H1 (cell line): ENCODE measurements at regions not wholly inside any gene's neighbourhood (a gene's known extent, or its start where the extent isn't known, plus 50 kb on each side); places are given as distances from the start of the nearest gene placed in this dataset.

Experiments used
- CTCF ChIA-PET: fragments of 300-600 bp; sonication (Branson Sonifier 250); formaldehyde crosslinking; loops from one replicate; lab custom pipeline; 2021; ENCODE audit not compliant: partially characterized antibody; lab: Charles Lee
- POLR2A ChIA-PET: fragments of 300-600 bp; sonication (Branson Sonifier 250); formaldehyde crosslinking; loops from one replicate; lab custom pipeline; 2021; ENCODE audit warnings: inconsistent platforms; ENCODE audit not compliant: partially characterized antibody; lab: Charles Lee
- DNase-seq, 2 experiments: peaks; one replicate each; pipeline versions ENCODE4 v3.0.0 to v3.0.0-alpha.2; 2010 to 2022; ENCODE audit warnings: low spot score in 2 of 2, low read depth in 1 of 2, mixed read lengths in 1 of 2
- FAIRE-seq: peaks from 2 replicates; lab custom pipeline; 2011; peaks lifted over from hg19 to GRCh38; lab: Jason Lieb, UNC
- H2AFZ ChIP-seq: 2 replicates; pipeline ENCODE4 v1.8.1; 2012; ENCODE audit warnings: low read length, inconsistent platforms
- H2AK5ac ChIP-seq: 2 replicates; pipeline ENCODE4 v1.6.1; 2013; ENCODE audit warnings: low read depth, low read length
- H2BK120ac ChIP-seq: replicated peaks from 2 replicates; pipeline ENCODE3; 2013; ENCODE audit warnings: low read depth, low read length, inconsistent platforms
- H2BK12ac ChIP-seq: 2 replicates; pipeline ENCODE4 v1.6.1; 2013; ENCODE audit warnings: low read depth, low read length
- H2BK15ac ChIP-seq: 2 replicates; pipeline ENCODE4 v1.6.1; 2013; ENCODE audit warnings: low read length
- H2BK20ac ChIP-seq: 2 replicates; pipeline ENCODE4 v1.6.1; 2013; ENCODE audit warnings: low read length
- H2BK5ac ChIP-seq: 2 replicates; pipeline ENCODE4 v1.6.1; 2013; ENCODE audit warnings: low read depth, low read length
- H3K14ac ChIP-seq: 2 replicates; pipeline ENCODE4 v1.6.1; 2013; ENCODE audit warnings: inconsistent platforms; ENCODE audit not compliant: insufficient read length
- H3K18ac ChIP-seq: 2 replicates; pipeline ENCODE4 v1.6.1; 2013; ENCODE audit warnings: low read length; ENCODE audit errors: extremely low read depth
- H3K23ac ChIP-seq: 2 replicates; pipeline ENCODE4 v1.6.1; 2013; ENCODE audit warnings: inconsistent platforms; ENCODE audit not compliant: insufficient read length
- H3K23me2 ChIP-seq: 2 replicates; pipeline ENCODE4 v1.6.1; 2013; ENCODE audit warnings: low read depth, low read length
- H3K27ac ChIP-seq: 2 replicates; pipeline ENCODE4 v1.6.1; 2011; ENCODE audit warnings: low read depth, low read length, inconsistent platforms
- H3K27me3 ChIP-seq, 4 experiments: replicated peaks in 1 of 4; 1 replicate in 1 of 4; 2 replicates in 3 of 4; pipeline versions ENCODE4 v1.6.1 to v1.8.1; 2011 to 2013; ENCODE audit warnings: low read length in 3 of 4, mild to moderate bottlenecking in 3 of 4, inconsistent platforms in 2 of 4, mixed read lengths in 2 of 4, moderate library complexity in 1 of 4; ENCODE audit not compliant: control insufficient read depth in 3 of 4, insufficient read depth in 3 of 4; ENCODE audit errors: extremely low read depth in 1 of 4
- H3K36me3 ChIP-seq, 4 experiments: 2 replicates each; pipeline versions ENCODE4 v1.6.1 to v1.8.1; 2011 to 2013; ENCODE audit warnings: mild to moderate bottlenecking in 4 of 4, low read length in 3 of 4, moderate library complexity in 2 of 4, control low read depth in 1 of 4, inconsistent platforms in 1 of 4; ENCODE audit not compliant: insufficient read depth in 4 of 4, control insufficient read depth in 2 of 4
- H3K4ac ChIP-seq: replicated peaks from 2 replicates; pipeline ENCODE3; 2013; ENCODE audit warnings: low read length, low read depth, mixed read lengths, inconsistent platforms; ENCODE audit not compliant: insufficient read length
- H3K4me1 ChIP-seq, 4 experiments: replicated peaks in 1 of 4; 1 replicate in 1 of 4; 2 replicates in 3 of 4; pipeline versions ENCODE4 v1.6.1 to v1.8.1; 2011 to 2013; ENCODE audit warnings: low read length in 3 of 4, inconsistent platforms in 2 of 4, mixed read lengths in 1 of 4; ENCODE audit not compliant: insufficient read depth in 4 of 4, control insufficient read depth in 3 of 4
- H3K4me2 ChIP-seq, 2 experiments: 2 replicates each; pipeline versions ENCODE4 v1.6.1 to v1.8.1; 2011 to 2013; ENCODE audit warnings: low read depth in 2 of 2, low read length in 2 of 2, control low read depth in 1 of 2, inconsistent platforms in 1 of 2, mild to moderate bottlenecking in 1 of 2; ENCODE audit not compliant: insufficient read depth in 1 of 2
- H3K4me3 ChIP-seq, 4 experiments: fragments of 200-600, 300-600 bp in 1 of 4; sonication (generic), shearing (Covaris generic), sonication (Bioruptor Twin) in 1 of 4; 2 replicates each; pipeline versions ENCODE4 v1.5.1 to v1.8.1; 2011 to 2016; ENCODE audit warnings: low read length in 4 of 4, low read depth in 3 of 4, control low read depth in 2 of 4, inconsistent platforms in 2 of 4, mild to moderate bottlenecking in 2 of 4, mixed read lengths in 1 of 4, moderate library complexity in 1 of 4; ENCODE audit not compliant: insufficient read depth in 2 of 4; ENCODE audit errors: extremely low read depth in 1 of 4
- H3K56ac ChIP-seq: replicated peaks from 2 replicates; pipeline ENCODE3; 2013; ENCODE audit warnings: low read depth, mild to moderate bottlenecking, mixed read lengths, low read length, inconsistent platforms; ENCODE audit not compliant: insufficient read length
- H3K79me1 ChIP-seq: 2 replicates; pipeline ENCODE4 v1.6.1; 2013; ENCODE audit warnings: low read depth, low read length, control low read depth
- H3K79me2 ChIP-seq, 2 experiments: 2 replicates each; pipeline versions ENCODE4 v1.6.1 to v1.8.1; 2012 to 2013; ENCODE audit warnings: low read length in 2 of 2, mild to moderate bottlenecking in 2 of 2, inconsistent platforms in 1 of 2; ENCODE audit not compliant: insufficient read depth in 2 of 2, control insufficient read depth in 1 of 2
- H3K9ac ChIP-seq, 4 experiments: replicated peaks in 1 of 4; 1 replicate in 1 of 4; 2 replicates in 3 of 4; pipeline versions ENCODE4 v1.6.1 to v1.8.1; 2011 to 2013; ENCODE audit warnings: low read depth in 3 of 4, low read length in 3 of 4, control low read depth in 2 of 4, mild to moderate bottlenecking in 2 of 4, moderate library complexity in 2 of 4, inconsistent platforms in 1 of 4; ENCODE audit errors: extremely low read depth in 1 of 4
- H3K9me3 ChIP-seq, 2 experiments: 2 replicates each; pipeline versions ENCODE4 v1.6.1 to v1.8.1; 2012 to 2013; ENCODE audit warnings: mild to moderate bottlenecking in 2 of 2, moderate library complexity in 2 of 2, control low read depth in 1 of 2, inconsistent platforms in 1 of 2, low read depth in 1 of 2, low read length in 1 of 2, mixed read lengths in 1 of 2; ENCODE audit not compliant: insufficient read depth in 2 of 2
- H4K20me1 ChIP-seq, 2 experiments: replicated peaks in 1 of 2; 2 replicates each; pipeline versions ENCODE3 to v1.8.1; 2011 to 2013; ENCODE audit warnings: inconsistent platforms in 2 of 2, low read length in 2 of 2, mild to moderate bottlenecking in 1 of 2; ENCODE audit not compliant: insufficient read depth in 2 of 2, control insufficient read depth in 1 of 2
- H4K5ac ChIP-seq: 2 replicates; pipeline ENCODE4 v1.6.1; 2013; ENCODE audit warnings: low read length, low read depth, mixed read lengths, inconsistent platforms; ENCODE audit not compliant: insufficient read length
- H4K8ac ChIP-seq: 2 replicates; pipeline ENCODE4 v1.8.0; 2013; ENCODE audit warnings: mild to moderate bottlenecking, moderate library complexity, low read length, inconsistent platforms; ENCODE audit not compliant: insufficient read depth; ENCODE audit errors: extremely low read depth
- H4K91ac ChIP-seq: replicated peaks from 2 replicates; pipeline ENCODE3; 2013; ENCODE audit warnings: low read length, mixed read lengths, inconsistent platforms; ENCODE audit not compliant: insufficient read length
- BRCA1 ChIP-seq: IDR thresholded peaks from 2 replicates; pipeline ENCODE4 v1.6.1; 2012; ENCODE audit warnings: low read depth, low read length, improper control_type of control experiment
- HDAC6 ChIP-seq: IDR thresholded peaks from one replicate; pipeline ENCODE4 v1.7.1; 2012; ENCODE audit warnings: low read depth, mild to moderate bottlenecking, inconsistent platforms, low read length, moderate library complexity
- KDM5A ChIP-seq: fragments of 200-600 bp; IDR thresholded peaks from 2 replicates; pipeline ENCODE4 v1.7.1; 2012; ENCODE audit warnings: mild to moderate bottlenecking, low read length, inconsistent platforms, mixed read lengths
- SAP30 ChIP-seq: fragments of 300-600 bp; sonication (generic); IDR thresholded peaks from 2 replicates; pipeline ENCODE4 v1.7.1; 2012; ENCODE audit warnings: low read length, moderate library complexity, mild to moderate bottlenecking, inconsistent platforms; ENCODE audit not compliant: insufficient read depth, insufficient replicate concordance
- WGBS, 2 experiments: shearing (Covaris generic) in 1 of 2; methylation state at CpG; one replicate each; pipeline versions ENCODE4 v1.1.6 to v1.1.7; 2013 to 2015; ENCODE audit warnings: low lambda C conversion rate in 2 of 2, mixed read lengths in 2 of 2, inconsistent platforms in 1 of 2, low coverage in 1 of 2, missing lambda C conversion rate in 1 of 2; ENCODE audit not compliant: insufficient replicate concordance in 2 of 2, insufficient coverage in 1 of 2, insufficient read length in 1 of 2; ENCODE audit errors: extremely low coverage in 1 of 2, missing lambda C conversion rate in 1 of 2; 5-methylcytosine and 5-hydroxymethylcytosine counted together

- Histone ChIP-seq H3K23me2 (no peaks in the 10 kb centered on the region), H3K4me1 (no peaks in the 10 kb centered on the region), H3K4ac (no peak overlapping the region), H3K23ac (no peak overlapping the region), H3K18ac (no peak overlapping the region), H3K4me3 (no peak overlapping the region), H4K8ac (no peak overlapping the region), H3K79me2 (no peaks in the 10 kb centered on the region), H4K20me1 (no peaks in the 10 kb centered on the region), H2BK12ac (no peak overlapping the region), H3K4me2 (no peak overlapping the region), H2BK15ac (no peak overlapping the region), H2AK5ac (no peak overlapping the region), H4K91ac (no peak overlapping the region), H3K9me3 (no peaks in the 10 kb centered on the region), H3K27ac (no peak overlapping the region), H2BK5ac (no peak overlapping the region), H3K14ac (no peak overlapping the region), H3K56ac (no peak overlapping the region), H4K5ac (no peak overlapping the region), H2AFZ (0 out of 2 replicates have a peak overlapping the region, but pooled peaks have one; percentile 30), H3K36me3 (no peaks in the 10 kb centered on the region), H3K79me1 (no peaks in the 10 kb centered on the region), H3K27me3 (no peaks in the 10 kb centered on the region), H3K9ac (no peak overlapping the region), H2BK120ac (no peak overlapping the region), H2BK20ac (no peak overlapping the region)
- FAIRE-seq (no peak), DNase-seq (no peak)
- POLR2A ChIA-PET, result interaction anchor here (0.9 kb wide), 1 partner anchor 15 kb away, joined by 3 read pairs; no protein-coding TSS in a partner anchor
- CTCF ChIA-PET, result interaction anchor here (1.2 kb wide), 1 partner anchor 12 kb away, joined by 4 read pairs; no protein-coding TSS in a partner anchor
- TF ChIP-seq SAP30 (no peak), KDM5A (no peak), BRCA1 (no peak), HDAC6 (no peak)
- WGBS, 2 experiments, result 58% methylated on average over 3 of the region's 3 CpGs; no CpG with 5 or more reads in 1 of the 2 experiments
Measured at GRCh38 chr5:163659568-163659902, 154.1 kb downstream of the MAT2B start.
